Keratinocyte (primary cell): ENCODE measurements at regions not wholly inside any gene's neighbourhood (a gene's known extent, or its start where the extent isn't known, plus 50 kb on each side); places are given as distances from the start of the nearest gene placed in this dataset.

Experiments
- CTCF ChIP-seq, 3 experiments: IDR thresholded peaks in 1 of 3; conservative IDR thresholded peaks in 1 of 3; optimal IDR thresholded peaks in 1 of 3; 2 replicates in 2 of 3; 3 replicates in 1 of 3; pipeline versions ENCODE3 to v1.5.1; 2011; ENCODE audit warnings: low read length in 3 of 3, mild to moderate bottlenecking in 3 of 3, moderate library complexity in 2 of 3, control low read depth in 1 of 3, inconsistent platforms in 1 of 3; ENCODE audit not compliant: insufficient read depth in 2 of 3; ENCODE audit errors: extremely low read depth in 1 of 3
- EZH2 ChIP-seq: IDR thresholded peaks from one replicate; pipeline ENCODE4 v1.6.1; 2012; ENCODE audit warnings: inconsistent platforms, mild to moderate bottlenecking, low read length, moderate library complexity

GRCh38 chr15:29962407-29962806, 120.3 kb upstream of the GOLGA8J start:
- TF ChIP-seq CTCF (optimal IDR thresholded peaks at IDR 0.05 in 1 of 3, IDR thresholded peaks at IDR 0.05 in 1 of 3, conservative IDR thresholded peaks at IDR 0.05 in 1 of 3; ENCODE audit: extremely low read depth in 1 of 3, insufficient read depth in 2 of 3, low read length in 3 of 3) (no peak), EZH2 (no peak)
